GM12878 (cell line): ENCODE measurements at regions not wholly inside any gene's neighbourhood (a gene's known extent, or its start where the extent isn't known, plus 50 kb on each side); places are given as distances from the start of the nearest gene placed in this dataset.

ENCODE experiments used
- ATAC-seq: fragments of 200-7000 bp; cut with Tn5 transposase; 3 replicates; pipeline ENCODE4 v1.9.1; 2020; ENCODE audit warnings: mild to moderate bottlenecking, moderate library complexity
- BruUV-seq: library from RNA; stranded (reverse); fragments of 400-500 nt; replicated peaks from 2 replicates; lab custom pipeline; 2021; lab: Mats Ljungman, UMichigan
- CTCF ChIA-PET: fragments of 300-600 bp; sonication (Branson Sonifier 250); formaldehyde crosslinking; extraction: SDS; loops from one replicate; lab custom pipeline; 2021; ENCODE audit warnings: inconsistent platforms; lab: Yijun Ruan, JAX
- POLR2A ChIA-PET: fragments of 350-600 bp; formaldehyde crosslinking; extraction: SDS; loops from one replicate; lab custom pipeline; 2021; ENCODE audit warnings: inconsistent platforms; lab: Charles Lee
- RAD21 ChIA-PET: fragments of 300-600 bp; sonication (Branson Sonifier 250); formaldehyde crosslinking; loops from one replicate; lab custom pipeline; 2023; ENCODE audit warnings: antibody characterized with exemption; ENCODE audit not compliant: unreplicated experiment; lab: Charles Lee
- SMC1A ChIA-PET: fragments of 300-600 bp; sonication (Branson Sonifier 250); formaldehyde crosslinking; loops from one replicate; lab custom pipeline; 2023; ENCODE audit not compliant: unreplicated experiment, uncharacterized antibody; lab: Charles Lee
- DNase-seq: peaks from one replicate; pipeline ENCODE4 v3.0.0-alpha.2; 2011; ENCODE audit warnings: low read depth, low spot score
- FAIRE-seq: peaks from 3 replicates; lab custom pipeline; 2011; peaks lifted over from hg19 to GRCh38; lab: Jason Lieb, UNC
- H2AFZ ChIP-seq: 2 replicates; pipeline ENCODE4 v1.6.0; 2011; ENCODE audit warnings: low read depth, low read length, control low read depth; ENCODE audit not compliant: control insufficient read depth
- H3K27ac ChIP-seq: 2 replicates; pipeline ENCODE4 v1.5.1; 2011; ENCODE audit warnings: control low read depth; ENCODE audit not compliant: control insufficient read depth, insufficient read depth
- H3K27me3 ChIP-seq, 2 experiments: replicated peaks in 1 of 2; 2 replicates each; pipeline versions ENCODE4 v1.6.0 to v1.6.1; 2011; ENCODE audit warnings: low read length in 1 of 2; ENCODE audit not compliant: control insufficient read depth in 2 of 2, insufficient read depth in 2 of 2
- H3K36me3 ChIP-seq, 2 experiments: 2 replicates each; pipeline ENCODE4 v1.5.1; 2011; ENCODE audit warnings: low read length in 1 of 2; ENCODE audit not compliant: control insufficient read depth in 2 of 2, insufficient read depth in 2 of 2
- H3K4me1 ChIP-seq: 2 replicates; pipeline ENCODE4 v1.6.1; 2011; ENCODE audit warnings: mild to moderate bottlenecking, low read length, moderate library complexity, mixed read lengths; ENCODE audit not compliant: control insufficient read depth, insufficient read depth
- H3K4me2 ChIP-seq: 2 replicates; pipeline ENCODE4 v1.6.0; 2011; ENCODE audit warnings: control low read depth; ENCODE audit not compliant: control insufficient read depth, insufficient read depth
- H3K4me3 ChIP-seq: fragments of 200-600 bp; sonication (generic); 2 replicates; pipeline ENCODE4 v1.5.1; 2016
- H3K79me2 ChIP-seq: 2 replicates; pipeline ENCODE4 v1.6.0; 2011; ENCODE audit warnings: low read length; ENCODE audit not compliant: control insufficient read depth, insufficient read depth
- H3K9ac ChIP-seq: 2 replicates; pipeline ENCODE4 v1.8.0; 2011; ENCODE audit warnings: low read length, control low read depth, mixed read lengths; ENCODE audit not compliant: control insufficient read depth, insufficient read depth
- H3K9me3 ChIP-seq: replicated peaks from 3 replicates; pipeline ENCODE4 v1.5.1; 2011; ENCODE audit warnings: mild to moderate bottlenecking, low read length; ENCODE audit not compliant: control insufficient read depth, insufficient read depth
- H4K20me1 ChIP-seq: 2 replicates; pipeline ENCODE4 v1.6.0; 2011; ENCODE audit not compliant: control insufficient read depth, insufficient read depth
- DPF2 ChIP-seq: fragments of 450-650 bp; IDR thresholded peaks from 2 replicates; pipeline ENCODE4 v1.6.1; 2017; ENCODE audit warnings: mild to moderate bottlenecking
- GATAD2B ChIP-seq: fragments of 450-650 bp; conservative IDR thresholded peaks from 2 replicates; pipeline ENCODE4 v1.6.1; 2017; ENCODE audit warnings: low read depth, mild to moderate bottlenecking, moderate library complexity
- KDM1A ChIP-seq: fragments of 200-600 bp; sonication (generic); IDR thresholded peaks from 2 replicates; pipeline ENCODE4 v1.6.1; 2016; ENCODE audit warnings: borderline replicate concordance
- NR2F1 ChIP-seq: fragments of 450-650 bp; conservative IDR thresholded peaks from 2 replicates; pipeline ENCODE4 v1.6.1; 2017; ENCODE audit warnings: mild to moderate bottlenecking
- PAX5 ChIP-seq: IDR thresholded peaks from 2 replicates; pipeline ENCODE4 v1.6.1; 2011; ENCODE audit warnings: low read depth, low read length, borderline replicate concordance
- TAF1 ChIP-seq: IDR thresholded peaks from 2 replicates; pipeline ENCODE4 v1.6.1; 2011; ENCODE audit warnings: mild to moderate bottlenecking, low read depth, low read length, borderline replicate concordance
- TBL1XR1 ChIP-seq: IDR thresholded peaks from 2 replicates; pipeline ENCODE4 v1.6.1; 2012; ENCODE audit warnings: low read depth, low read length, improper control_type of control experiment
- TCF3 ChIP-seq: IDR thresholded peaks from 2 replicates; pipeline ENCODE4 v1.6.1; 2012; ENCODE audit warnings: low read depth, mild to moderate bottlenecking, low read length, borderline replicate concordance; ENCODE audit not compliant: insufficient read depth
- WGBS: methylation state at CpG from one replicate; pipeline ENCODE4 v1.1.6; 2016; ENCODE audit warnings: low lambda C conversion rate; ENCODE audit not compliant: insufficient replicate concordance, insufficient coverage; ENCODE audit errors: missing lambda C conversion rate; 5-methylcytosine and 5-hydroxymethylcytosine counted together
- in situ Hi-C: fragments of 300-500 bp; cut with MboI; formaldehyde crosslinking; loops from 9 replicates; pipeline ENCODE4 v1.14.3; 2018; ENCODE audit warnings: mixed read lengths
- intact Hi-C: fragments of 100-400 bp; cut with micrococcal nuclease; formaldehyde crosslinking; loops from one replicate; pipeline ENCODE4 v1.14.2; 2022; ENCODE audit not compliant: unreplicated experiment
- TF ChIP-seq, protein P1 (sequence below): fragments of 450-650 bp; IDR thresholded peaks from 2 replicates; pipeline ENCODE4 v1.6.1; 2016; ENCODE audit warnings: mild to moderate bottlenecking

DNA sequence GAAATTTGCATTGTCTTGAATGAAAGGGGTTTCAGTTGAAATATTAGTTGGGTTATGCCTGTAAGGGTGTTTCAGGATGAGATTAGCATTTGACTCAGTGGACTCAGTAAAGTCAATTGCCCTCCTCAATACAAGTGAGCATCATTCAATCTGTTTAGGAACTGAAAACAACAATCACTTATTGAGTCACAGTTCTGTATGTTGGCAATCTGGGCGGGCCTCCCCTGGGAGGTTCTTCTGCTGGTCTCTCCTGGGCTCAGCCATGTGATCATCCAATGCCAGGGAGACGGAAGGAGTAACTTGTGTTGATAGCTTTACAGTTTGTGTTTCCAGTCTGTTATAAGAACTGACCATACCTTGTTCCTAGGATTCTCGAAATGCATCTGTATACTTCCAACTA, 262.9 kb upstream of the RUNX1 start (continued):
- TF ChIP-seq, protein P1, sequence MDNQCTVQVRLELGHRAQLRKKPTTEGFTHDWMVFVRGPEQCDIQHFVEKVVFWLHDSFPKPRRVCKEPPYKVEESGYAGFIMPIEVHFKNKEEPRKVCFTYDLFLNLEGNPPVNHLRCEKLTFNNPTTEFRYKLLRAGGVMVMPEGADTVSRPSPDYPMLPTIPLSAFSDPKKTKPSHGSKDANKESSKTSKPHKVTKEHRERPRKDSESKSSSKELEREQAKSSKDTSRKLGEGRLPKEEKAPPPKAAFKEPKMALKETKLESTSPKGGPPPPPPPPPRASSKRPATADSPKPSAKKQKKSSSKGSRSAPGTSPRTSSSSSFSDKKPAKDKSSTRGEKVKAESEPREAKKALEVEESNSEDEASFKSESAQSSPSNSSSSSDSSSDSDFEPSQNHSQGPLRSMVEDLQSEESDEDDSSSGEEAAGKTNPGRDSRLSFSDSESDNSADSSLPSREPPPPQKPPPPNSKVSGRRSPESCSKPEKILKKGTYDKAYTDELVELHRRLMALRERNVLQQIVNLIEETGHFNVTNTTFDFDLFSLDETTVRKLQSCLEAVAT: no peak
- TF ChIP-seq PAX5 (no peak), TAF1 (no peak), DPF2 (no peak), KDM1A (no peak), GATAD2B (no peak), TCF3 (no peak)

DNA sequence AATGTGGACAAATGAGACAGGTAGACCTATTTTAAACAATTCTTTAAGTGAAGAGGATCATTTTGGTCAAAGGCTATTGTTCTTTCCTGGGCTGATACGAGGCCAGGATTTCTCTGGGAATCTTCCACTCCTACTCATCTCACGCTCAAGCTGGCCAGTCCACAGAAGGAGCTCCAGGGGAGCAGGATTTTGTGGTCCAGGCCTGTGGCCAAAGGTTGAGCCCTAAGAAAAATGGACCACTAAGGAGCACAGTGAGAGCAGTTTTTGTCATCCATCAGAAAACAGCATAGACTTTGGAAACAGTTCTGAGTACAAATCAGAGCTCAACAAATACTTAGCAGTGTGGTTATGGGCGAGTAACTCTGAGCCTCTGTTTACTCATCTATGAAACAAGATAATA, 260.2 kb upstream of the RUNX1 start:
- no peak overlapping the region for H3K27ac ChIP-seq
- RAD21 ChIA-PET: no interaction called here

More for the DNA sequence above, 260.2 kb upstream of the RUNX1 start:
- intact Hi-C loops: no loop called here
- no TSS peak for BruUV-seq
- no peak overlapping the region for H3K4me2 ChIP-seq
- H3K9ac ChIP-seq: no peak overlapping the region
- H3K4me3 ChIP-seq: no peak overlapping the region
- no peaks in the 10 kb centered on the region for H3K9me3 ChIP-seq
- H3K27me3 ChIP-seq: no peaks in the 10 kb centered on the region
- TF ChIP-seq TBL1XR1 (no peak), NR2F1 (no peak)
- TF ChIP-seq, protein P1: no peak
- TF ChIP-seq, all 136 proteins: peak for 0
- Histone ChIP-seq H3K4me1 (no peaks in the 10 kb centered on the region), H2AFZ (no peak overlapping the region), H3K79me2 (no peaks in the 10 kb centered on the region), H4K20me1 (no peaks in the 10 kb centered on the region), H3K36me3 (no peaks in the 10 kb centered on the region)
- ChIA-PET SMC1A (no interaction called here), CTCF (no interaction called here), POLR2A (no interaction called here)
- FAIRE-seq (no peak), DNase-seq (no peak), ATAC-seq (no peak)
- WGBS: 3% methylated on average over 3 of the region's 3 CpGs
- in situ Hi-C loops: no loop called here
